Endothelial cell of umbilical vein (primary cell): ENCODE measurements at regions not wholly inside any gene's neighbourhood (a gene's known extent, or its start where the extent isn't known, plus 50 kb on each side); places are given as distances from the start of the nearest gene placed in this dataset.

ENCODE experiments used
- BruUV-seq: library from RNA; stranded (reverse); fragments of 400-500 nt; replicated peaks from 2 replicates; lab custom pipeline; 2021; lab: Mats Ljungman, UMichigan
- CTCF ChIA-PET: fragments of 300-600, 350-600 bp; sonication (Branson Sonifier 250); formaldehyde crosslinking; loops from one replicate; lab custom pipeline; 2021; ENCODE audit warnings: antibody characterized with exemption, inconsistent platforms; lab: Charles Lee
- POLR2A ChIA-PET: fragments of 300-600, 350-600 bp; sonication (Branson Sonifier 250); formaldehyde crosslinking; loops from one replicate; lab custom pipeline; 2021; ENCODE audit warnings: antibody characterized with exemption, inconsistent platforms; lab: Charles Lee
- DNase-seq: peaks from one replicate; pipeline ENCODE4 v3.0.0-alpha.2; 2011; ENCODE audit warnings: low read depth, low spot score
- FAIRE-seq: peaks from 2 replicates; lab custom pipeline; 2011; peaks lifted over from hg19 to GRCh38; lab: Jason Lieb, UNC
- H2AFZ ChIP-seq: 2 replicates; pipeline ENCODE4 v1.6.0; 2012; ENCODE audit warnings: low read depth, low read length, control low read depth, inconsistent platforms
- H3K27ac ChIP-seq: 2 replicates; pipeline ENCODE4 v1.5.1; 2011; ENCODE audit warnings: low read depth, mild to moderate bottlenecking, control low read depth, low read length, moderate library complexity; ENCODE audit not compliant: insufficient read depth
- H3K27me3 ChIP-seq, 2 experiments: 2 replicates each; pipeline versions ENCODE4 v1.6.0 to v1.6.1; 2011; ENCODE audit warnings: low read length in 2 of 2, mixed read lengths in 1 of 2; ENCODE audit not compliant: control insufficient read depth in 2 of 2, insufficient read depth in 2 of 2
- H3K36me3 ChIP-seq, 2 experiments: 2 replicates in 1 of 2; 3 replicates in 1 of 2; pipeline ENCODE4 v1.5.1; 2011; ENCODE audit warnings: low read length in 2 of 2, mild to moderate bottlenecking in 1 of 2, moderate library complexity in 1 of 2; ENCODE audit not compliant: control insufficient read depth in 2 of 2, insufficient read depth in 2 of 2; ENCODE audit errors: extremely low read depth in 1 of 2
- H3K4me1 ChIP-seq: 3 replicates; pipeline ENCODE4 v1.5.1; 2011; ENCODE audit warnings: mild to moderate bottlenecking, low read length; ENCODE audit not compliant: control insufficient read depth, insufficient read depth; ENCODE audit errors: extremely low read depth
- H3K4me2 ChIP-seq: 2 replicates; pipeline ENCODE4 v1.6.1; 2011; ENCODE audit warnings: low read length, control low read depth, mixed read lengths; ENCODE audit not compliant: insufficient read depth
- H3K4me3 ChIP-seq, 3 experiments: fragments of 200-600 bp in 1 of 3; sonication (generic), shearing (Covaris generic) in 1 of 3; replicated peaks in 1 of 3; 2 replicates each; pipeline ENCODE4 v1.5.1; 2011 to 2016; ENCODE audit warnings: control low read depth in 3 of 3, low read length in 3 of 3, mild to moderate bottlenecking in 2 of 3, inconsistent platforms in 1 of 3, low read depth in 1 of 3, moderate library complexity in 1 of 3; ENCODE audit not compliant: insufficient read depth in 1 of 3
- H3K79me2 ChIP-seq: 2 replicates; pipeline ENCODE4 v1.6.0; 2012; ENCODE audit warnings: low read length, inconsistent platforms; ENCODE audit not compliant: control insufficient read depth, insufficient read depth
- H3K9ac ChIP-seq: replicated peaks from 2 replicates; pipeline ENCODE3; 2011; ENCODE audit warnings: low read length, control low read depth; ENCODE audit not compliant: insufficient read depth; ENCODE audit errors: extremely low read depth
- H3K9me1 ChIP-seq: replicated peaks from 3 replicates; pipeline ENCODE4 v1.6.0; 2011; ENCODE audit warnings: mild to moderate bottlenecking, low read length; ENCODE audit not compliant: control insufficient read depth, insufficient read depth; ENCODE audit errors: extremely low read depth
- H3K9me3 ChIP-seq: replicated peaks from 2 replicates; pipeline ENCODE4 v1.5.1; 2012; ENCODE audit warnings: low read length, inconsistent platforms; ENCODE audit not compliant: control insufficient read depth, insufficient read depth
- H4K20me1 ChIP-seq: replicated peaks from 2 replicates; pipeline ENCODE3; 2011; ENCODE audit warnings: mild to moderate bottlenecking, low read length; ENCODE audit not compliant: control insufficient read depth, insufficient read depth; ENCODE audit errors: extremely low read depth
- EZH2 ChIP-seq: IDR thresholded peaks from 2 replicates; pipeline ENCODE4 v1.6.1; 2012; ENCODE audit warnings: borderline replicate concordance, low read depth, mild to moderate bottlenecking, moderate library complexity, low read length, inconsistent platforms; ENCODE audit not compliant: severe bottlenecking
- FOS ChIP-seq: IDR thresholded peaks from 2 replicates; pipeline ENCODE4 v1.6.1; 2011; ENCODE audit warnings: mild to moderate bottlenecking, low read length, moderate library complexity, borderline replicate concordance; ENCODE audit not compliant: insufficient read depth
- GATA2 ChIP-seq: IDR thresholded peaks from 2 replicates; pipeline ENCODE4 v1.7.0; 2011; ENCODE audit warnings: low read depth, mild to moderate bottlenecking, moderate library complexity, mixed read lengths, low read length; ENCODE audit not compliant: insufficient read length, insufficient read depth
- JUN ChIP-seq: IDR thresholded peaks from 2 replicates; pipeline ENCODE4 v1.6.1; 2011; ENCODE audit warnings: borderline replicate concordance, low read depth; ENCODE audit not compliant: insufficient read length, insufficient read depth
- MYC ChIP-seq: IDR thresholded peaks from one replicate; pipeline ENCODE4 v1.6.1; 2011; ENCODE audit warnings: mild to moderate bottlenecking, low read depth, low read length
- POLR2A ChIP-seq: IDR thresholded peaks from 2 replicates; pipeline ENCODE4 v1.6.1; 2012; ENCODE audit warnings: low read depth, mild to moderate bottlenecking, control low read depth, low read length
- POLR2AphosphoS5 ChIP-seq: IDR thresholded peaks from 2 replicates; pipeline ENCODE4 v1.6.1; 2012; ENCODE audit warnings: low read depth, mild to moderate bottlenecking, control low read depth, low read length, moderate library complexity; ENCODE audit not compliant: insufficient read depth
- dilution Hi-C: fragments of 300-500 bp; cut with MboI; formaldehyde crosslinking; loops from one replicate; pipeline ENCODE4 v1.15.0; 2019; ENCODE audit warnings: low sequenced_read_pairs; ENCODE audit not compliant: extremely low pct_ligation_motif_present
- intact Hi-C: fragments of 100-400 bp; cut with micrococcal nuclease; formaldehyde crosslinking; loops from one replicate; pipeline ENCODE4 v1.10.0; 2022
- TF ChIP-seq, protein P1 (sequence below), 2 donors: IDR thresholded peaks; 1 replicate in 1 of 2; 2 replicates in 1 of 2; pipeline ENCODE4 v1.5.1; 2011; ENCODE audit warnings: low read length in 2 of 2, mild to moderate bottlenecking in 2 of 2, moderate library complexity in 2 of 2, control low read depth in 1 of 2, inconsistent platforms in 1 of 2, low read depth in 1 of 2; ENCODE audit not compliant: insufficient read depth in 1 of 2; ENCODE audit errors: extremely low read depth in 1 of 2
- TF ChIP-seq, protein P2 (sequence below): IDR thresholded peaks from 2 replicates; pipeline ENCODE4 v1.6.1; 2011; ENCODE audit not compliant: insufficient read depth, insufficient read length

DNA sequence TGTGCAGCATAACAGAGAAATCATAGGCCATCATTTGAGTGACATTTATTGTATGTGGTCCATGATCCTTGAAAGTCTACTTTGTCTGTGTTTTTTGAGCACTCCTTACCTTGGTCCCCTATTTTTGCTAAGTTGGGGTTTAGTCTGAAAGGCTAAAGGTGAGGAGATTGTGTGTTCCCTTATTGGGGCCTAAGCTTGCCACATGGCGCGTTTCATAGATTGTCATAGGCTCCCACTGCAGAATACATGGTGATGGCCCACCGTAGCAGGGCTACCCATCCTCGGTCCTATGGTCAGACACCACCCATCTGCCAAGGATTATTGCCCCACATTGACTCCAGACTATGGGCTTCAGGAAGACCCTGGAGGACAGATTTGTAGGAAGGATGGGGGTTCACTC is 117.0 kb upstream of the ZSWIM2 start:
- dilution Hi-C loops = no loop called here
- Histone ChIP-seq H3K9me1 (no peaks in the 10 kb centered on the region), H3K4me2 (no peak overlapping the region), H3K27me3 (no peaks in the 10 kb centered on the region), H3K9ac (no peak overlapping the region), H3K4me3 (no peak overlapping the region), H2AFZ (no peak overlapping the region), H3K4me1 (no peaks in the 10 kb centered on the region), H4K20me1 (no peaks in the 10 kb centered on the region), H3K36me3 (no peaks in the 10 kb centered on the region), H3K27ac (no peak overlapping the region), H3K79me2 (no peaks in the 10 kb centered on the region), H3K9me3 (no peaks in the 10 kb centered on the region)
- FAIRE-seq (no peak), DNase-seq (no peak)
- POLR2A ChIA-PET = no interaction called here
- BruUV-seq = no TSS peak
- CTCF ChIA-PET = no interaction called here
- no peak for TF ChIP-seq POLR2AphosphoS5
- TF ChIP-seq POLR2A = no peak
- TF ChIP-seq GATA2 = no peak
- TF ChIP-seq JUN = no peak
- TF ChIP-seq, protein P1, sequence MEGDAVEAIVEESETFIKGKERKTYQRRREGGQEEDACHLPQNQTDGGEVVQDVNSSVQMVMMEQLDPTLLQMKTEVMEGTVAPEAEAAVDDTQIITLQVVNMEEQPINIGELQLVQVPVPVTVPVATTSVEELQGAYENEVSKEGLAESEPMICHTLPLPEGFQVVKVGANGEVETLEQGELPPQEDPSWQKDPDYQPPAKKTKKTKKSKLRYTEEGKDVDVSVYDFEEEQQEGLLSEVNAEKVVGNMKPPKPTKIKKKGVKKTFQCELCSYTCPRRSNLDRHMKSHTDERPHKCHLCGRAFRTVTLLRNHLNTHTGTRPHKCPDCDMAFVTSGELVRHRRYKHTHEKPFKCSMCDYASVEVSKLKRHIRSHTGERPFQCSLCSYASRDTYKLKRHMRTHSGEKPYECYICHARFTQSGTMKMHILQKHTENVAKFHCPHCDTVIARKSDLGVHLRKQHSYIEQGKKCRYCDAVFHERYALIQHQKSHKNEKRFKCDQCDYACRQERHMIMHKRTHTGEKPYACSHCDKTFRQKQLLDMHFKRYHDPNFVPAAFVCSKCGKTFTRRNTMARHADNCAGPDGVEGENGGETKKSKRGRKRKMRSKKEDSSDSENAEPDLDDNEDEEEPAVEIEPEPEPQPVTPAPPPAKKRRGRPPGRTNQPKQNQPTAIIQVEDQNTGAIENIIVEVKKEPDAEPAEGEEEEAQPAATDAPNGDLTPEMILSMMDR (IDR thresholded peaks at IDR 0.05; ENCODE audit: extremely low read depth in 1 of 2, insufficient read depth in 1 of 2, low read depth in 1 of 2, low read length in 2 of 2) = no peak
- TF ChIP-seq MYC = no peak
- no peak for TF ChIP-seq EZH2
- TF ChIP-seq, protein P2, sequence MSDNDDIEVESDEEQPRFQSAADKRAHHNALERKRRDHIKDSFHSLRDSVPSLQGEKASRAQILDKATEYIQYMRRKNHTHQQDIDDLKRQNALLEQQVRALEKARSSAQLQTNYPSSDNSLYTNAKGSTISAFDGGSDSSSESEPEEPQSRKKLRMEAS = no peak
- no peak for TF ChIP-seq FOS
- intact Hi-C loops = no loop called here
